GOT3 (cell line): ENCODE measurements at regions not wholly inside any gene's neighbourhood (a gene's known extent, or its start where the extent isn't known, plus 50 kb on each side); places are given as distances from the start of the nearest gene placed in this dataset.

Experiments used
- DNase-seq: peaks from one replicate; lab custom pipeline; 2025; ENCODE audit warnings: mixed read lengths; lab: John Stamatoyannopoulos, UW

DNA sequence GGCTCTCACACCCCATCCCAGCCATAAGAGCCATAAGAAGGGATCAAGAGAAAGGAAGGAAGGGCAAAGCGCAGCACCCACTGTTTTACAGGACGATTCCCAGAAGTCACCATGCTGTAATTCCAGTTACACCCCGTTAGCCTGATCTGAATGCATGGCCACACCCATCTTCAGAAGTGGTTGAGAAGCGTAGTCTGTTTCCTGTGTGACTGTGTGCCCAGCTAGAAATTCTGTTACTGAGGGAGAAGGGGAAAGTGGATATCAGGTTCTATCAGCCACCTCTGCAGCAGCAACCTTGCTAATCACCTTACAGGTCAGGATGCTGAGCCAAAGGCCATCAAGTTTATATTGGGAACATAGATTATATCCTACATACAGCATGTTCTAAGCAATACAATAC, 260.0 kb downstream of the ABHD5 start:
- DNase-seq = no peak

DNA sequence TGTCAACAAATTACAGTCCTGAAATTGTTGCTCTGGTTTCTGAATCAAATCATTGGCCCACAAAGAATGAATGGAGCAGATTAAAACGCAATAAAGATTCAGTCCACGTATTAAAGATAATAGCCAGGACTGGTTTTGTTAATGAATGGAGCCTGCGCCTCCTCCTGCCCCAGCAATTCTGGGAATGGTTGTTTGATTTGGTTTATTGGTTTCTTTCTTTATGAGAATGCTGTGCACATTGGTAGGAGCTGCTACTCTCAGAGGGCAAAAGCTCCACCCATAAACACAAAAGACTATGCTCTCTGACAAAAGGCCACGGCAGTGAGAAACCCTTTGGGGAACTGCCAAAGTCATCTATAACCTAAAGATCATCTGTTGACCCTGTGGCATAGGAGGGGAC, 261.1 kb downstream of the ABHD5 start:
- no peak for DNase-seq

DNA sequence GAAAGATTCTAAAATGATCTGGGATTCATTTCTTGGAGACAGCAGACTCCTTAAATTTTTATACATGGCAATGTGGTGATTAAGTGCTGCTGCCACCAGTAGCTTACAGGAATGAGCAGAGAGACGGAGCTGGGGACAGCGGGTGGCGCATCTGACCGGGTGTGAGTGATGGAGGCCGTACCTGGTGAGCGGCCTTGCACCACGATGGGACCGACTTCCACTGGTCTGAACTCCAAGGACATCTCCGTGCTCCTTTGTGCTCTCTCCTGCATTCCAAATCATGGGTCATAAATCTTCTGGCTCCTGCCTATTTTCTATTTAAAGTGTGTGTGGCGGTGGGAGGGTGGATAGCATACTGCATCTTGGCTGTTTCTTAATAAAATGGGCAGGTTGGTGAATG, 262.6 kb downstream of the ABHD5 start:
- DNase-seq = no peak

DNA sequence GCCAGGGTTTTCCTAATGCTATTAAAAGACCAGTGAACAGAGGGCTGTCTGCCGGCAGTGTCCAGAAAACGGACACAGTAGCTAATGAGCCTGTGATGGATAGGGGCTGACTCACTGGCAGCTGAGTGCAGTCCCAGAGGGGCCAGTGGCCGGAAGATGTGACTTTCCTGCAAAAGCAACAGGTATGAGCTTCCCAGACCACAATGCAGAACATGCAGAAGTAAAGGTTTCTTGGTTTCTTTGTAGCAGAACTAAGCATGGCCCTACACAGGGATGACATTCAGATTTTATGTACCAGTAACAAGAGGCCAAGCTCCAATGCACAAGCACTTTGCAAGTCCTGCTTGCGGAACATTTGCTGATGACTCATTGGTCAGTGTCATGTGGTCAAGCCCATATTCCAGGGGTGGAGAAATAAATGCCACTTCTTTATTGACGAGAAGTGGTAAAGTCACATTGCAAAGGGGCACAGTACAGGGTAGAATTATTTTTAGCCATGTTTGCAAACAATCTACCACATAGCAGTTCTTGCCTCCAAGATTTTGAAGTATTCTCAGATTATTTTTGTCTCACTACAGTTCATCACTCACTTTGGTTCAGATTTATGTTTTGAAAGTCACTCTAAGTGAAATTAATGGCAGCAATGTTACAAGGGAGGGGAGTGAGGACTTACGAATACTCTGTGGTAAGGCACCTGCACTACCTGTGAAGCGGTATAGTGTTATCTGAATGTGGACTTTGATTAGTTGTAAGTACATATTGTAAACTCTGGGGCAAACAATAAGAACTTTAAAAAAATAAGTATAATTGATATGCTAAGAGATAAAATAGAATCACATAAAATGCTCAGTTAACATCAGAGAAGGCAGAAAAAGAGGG, 263.3 kb downstream of the ABHD5 start:
- DNase-seq = peak; percentile 17

DNA sequence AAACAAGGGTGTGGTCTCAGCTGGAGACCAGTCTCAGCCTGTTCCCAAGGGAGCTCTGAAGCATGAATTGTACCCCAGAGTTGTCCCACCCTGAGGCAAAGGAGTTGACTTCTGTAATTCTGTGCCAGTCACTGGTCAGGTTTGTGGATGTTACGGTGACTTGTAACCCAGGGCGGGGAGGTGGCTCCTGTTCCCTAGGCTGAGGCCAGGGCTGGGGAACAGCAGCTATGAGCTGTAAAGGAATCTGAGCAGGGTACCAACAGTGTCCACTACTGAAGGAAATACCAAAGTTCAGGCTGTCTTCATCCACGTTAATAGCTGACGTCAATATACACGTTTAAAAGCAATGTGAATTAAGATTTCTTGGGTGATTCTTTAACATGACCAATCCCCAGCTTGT, 266.2 kb downstream of the ABHD5 start:
- no peak for DNase-seq

DNA sequence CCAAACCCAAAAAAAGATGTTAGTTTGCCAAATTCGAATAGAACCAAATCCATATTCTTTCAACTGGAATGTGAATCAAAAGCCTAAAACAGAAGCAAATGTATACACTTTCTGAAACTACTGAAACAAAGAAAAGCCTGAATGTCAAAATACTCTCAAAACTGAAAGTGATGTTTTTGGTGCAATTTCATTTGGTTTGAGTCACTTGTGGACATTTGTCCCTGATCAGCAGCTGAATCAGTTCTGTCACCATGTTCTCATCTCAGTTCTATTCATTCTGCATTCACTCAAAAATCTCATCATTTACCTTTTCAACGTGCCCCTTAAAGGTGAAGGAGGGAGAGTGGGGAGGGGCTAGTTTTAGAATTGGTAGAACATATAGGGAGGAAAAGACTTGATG, 266.8 kb downstream of the ABHD5 start:
- no peak for DNase-seq

DNA sequence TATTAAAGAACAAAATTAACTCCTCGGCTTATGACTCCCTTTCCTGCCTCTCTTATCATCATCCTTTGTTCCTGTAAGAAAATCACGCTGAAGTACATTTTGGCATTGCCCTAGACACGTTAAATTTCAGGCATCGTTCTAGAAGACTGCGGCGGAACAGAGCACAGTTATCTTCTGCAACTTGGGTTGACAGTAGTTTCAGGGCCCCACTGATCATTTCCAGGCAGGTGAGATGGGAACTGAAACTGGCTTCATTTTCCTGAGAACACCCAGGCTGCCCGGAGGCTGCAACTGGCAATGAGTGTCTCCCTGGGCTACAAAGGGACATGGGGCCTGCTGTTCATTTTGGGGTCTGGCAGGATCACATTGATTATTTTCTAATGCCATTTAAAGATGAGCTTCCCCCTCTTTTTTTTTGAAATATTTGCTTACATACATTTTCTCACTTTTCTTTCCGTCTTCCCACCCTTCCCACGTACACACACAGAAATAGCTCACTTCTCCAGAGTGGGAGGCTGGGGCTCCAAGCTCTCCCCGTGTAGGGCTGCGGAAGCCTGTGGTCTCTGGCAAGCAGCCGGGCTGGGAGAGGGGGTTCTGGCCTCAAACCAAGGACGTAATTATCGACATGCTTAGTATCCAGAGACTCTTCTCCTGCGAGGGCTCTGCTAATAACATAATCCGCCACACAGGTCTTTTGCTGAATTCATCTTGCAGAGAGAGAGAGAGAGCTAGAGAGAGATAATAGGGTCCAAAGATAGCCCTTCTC, 267.4 kb downstream of the ABHD5 start:
- DNase-seq = no peak

DNA sequence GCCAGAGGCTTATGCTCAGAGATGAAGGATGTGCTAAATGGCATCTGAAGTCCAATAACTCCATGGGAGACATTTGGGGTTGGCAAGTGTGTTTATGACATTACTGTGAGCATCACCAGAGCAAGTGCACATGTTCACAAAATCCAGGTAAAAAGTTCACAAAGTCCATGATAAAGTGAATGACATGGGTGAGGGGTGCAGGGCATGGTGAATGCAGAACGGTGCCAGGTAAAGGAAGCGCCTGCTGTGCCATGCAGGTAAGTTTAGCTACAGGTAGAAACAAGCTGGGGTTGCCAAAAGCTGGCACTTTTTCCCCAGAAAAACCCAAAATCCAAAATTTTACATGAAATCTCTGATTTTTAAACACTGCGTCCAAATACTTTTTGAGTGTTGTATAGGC, 268.2 kb downstream of the ABHD5 start:
- DNase-seq = no peak

DNA sequence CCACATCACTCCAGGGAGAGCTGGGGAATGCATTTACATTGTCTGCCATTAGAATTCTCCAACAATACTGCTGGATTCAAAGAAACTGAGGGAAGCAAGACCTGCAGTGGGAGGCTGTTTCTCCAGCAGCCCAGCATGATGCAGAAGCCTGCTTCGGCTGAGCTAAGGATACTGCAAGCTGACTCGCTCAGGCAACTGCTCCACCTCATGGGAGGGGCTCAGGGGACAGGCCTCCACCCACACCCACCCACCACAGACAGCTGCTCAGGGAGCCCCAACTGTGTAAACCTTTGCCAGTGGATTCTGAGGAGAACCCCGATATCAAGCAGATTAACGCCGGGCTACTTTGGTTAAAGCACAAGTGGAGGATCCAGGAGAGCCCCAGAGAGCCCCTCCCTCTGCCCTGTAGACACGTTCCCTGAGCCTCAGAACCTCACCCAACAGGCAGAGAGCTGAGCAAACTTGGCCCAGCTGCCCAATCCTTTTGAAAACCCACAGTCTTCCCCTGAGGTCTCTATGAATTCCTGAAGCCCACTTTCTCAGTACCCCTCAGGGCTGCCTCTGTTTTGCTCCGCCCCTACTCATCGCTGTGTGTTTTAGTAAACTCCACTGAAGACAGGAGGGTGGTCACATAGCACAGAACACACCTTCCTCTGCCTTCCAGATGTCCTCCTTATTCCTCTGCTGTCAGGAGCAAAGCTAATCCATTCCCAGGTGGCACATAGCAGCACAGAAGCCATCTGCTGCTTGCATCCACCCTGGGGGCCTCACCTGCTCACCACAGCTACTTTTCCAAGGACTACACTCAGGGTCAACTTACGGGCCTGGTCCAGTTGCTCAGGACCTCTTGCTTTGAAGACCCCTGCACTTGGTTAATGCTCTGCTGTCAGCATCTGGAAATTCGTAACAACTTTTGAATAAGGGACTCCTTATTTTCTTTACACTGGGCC, 269.0 kb downstream of the ABHD5 start:
- DNase-seq = no peak

DNA sequence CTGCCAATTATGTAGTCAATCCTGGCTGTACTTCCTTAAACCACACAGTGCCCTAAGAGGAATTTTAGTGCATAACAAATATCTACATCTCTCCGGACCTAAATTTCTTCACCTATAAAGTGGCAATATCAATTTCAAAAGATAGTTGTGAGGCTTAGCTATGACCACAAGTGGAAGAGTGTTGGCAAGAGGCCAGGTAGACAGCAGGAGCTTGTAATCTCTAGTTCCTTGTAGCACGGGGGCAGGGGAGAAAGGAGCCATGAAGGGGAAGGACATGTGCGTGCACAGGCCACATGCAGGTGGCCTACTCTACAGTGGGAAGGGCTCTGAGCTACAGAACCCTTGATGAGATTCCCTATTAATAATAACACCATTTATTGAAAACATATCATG, 269.7 kb downstream of the ABHD5 start:
- no peak for DNase-seq

DNA sequence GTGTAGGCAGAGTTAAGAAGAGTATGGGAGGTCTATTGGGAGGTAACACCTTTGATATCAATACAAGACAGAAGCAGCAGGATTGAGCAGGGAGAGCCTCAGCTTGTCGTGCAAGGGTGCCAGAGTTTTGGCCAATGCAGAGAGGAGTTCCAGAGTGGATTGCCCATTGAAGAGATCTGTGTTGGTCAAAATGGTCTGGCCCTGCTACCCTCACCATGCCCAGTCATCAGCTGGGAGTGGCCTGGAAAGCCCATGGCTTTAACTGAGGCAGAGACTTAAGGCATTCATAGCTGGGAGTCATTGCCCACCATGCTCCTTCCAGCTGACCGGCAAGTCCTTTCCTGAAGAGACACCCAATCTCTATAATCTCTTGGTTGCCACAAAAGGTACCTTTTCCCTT, 271.3 kb downstream of the ABHD5 start:
- no peak for DNase-seq

DNA sequence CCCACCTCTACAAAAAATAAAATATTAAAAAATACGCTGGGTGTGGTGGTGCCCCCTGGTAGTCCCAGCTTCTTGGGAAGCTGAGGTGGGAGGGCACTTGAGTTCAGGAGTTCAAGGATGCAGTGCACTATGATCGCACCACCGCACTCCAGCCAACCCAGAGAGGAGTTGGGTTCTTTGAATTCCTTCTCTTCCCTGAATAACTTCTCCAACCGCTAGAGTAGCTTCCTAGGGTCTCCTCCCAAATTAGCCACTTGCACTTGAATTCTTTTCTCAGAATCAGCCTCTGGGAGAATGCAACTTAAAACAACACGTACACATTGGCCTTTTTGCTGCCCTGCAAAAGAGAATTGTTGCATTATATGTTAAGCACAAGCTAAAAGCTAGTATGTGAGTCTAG, 272.5 kb downstream of the ABHD5 start:
- no peak for DNase-seq

DNA sequence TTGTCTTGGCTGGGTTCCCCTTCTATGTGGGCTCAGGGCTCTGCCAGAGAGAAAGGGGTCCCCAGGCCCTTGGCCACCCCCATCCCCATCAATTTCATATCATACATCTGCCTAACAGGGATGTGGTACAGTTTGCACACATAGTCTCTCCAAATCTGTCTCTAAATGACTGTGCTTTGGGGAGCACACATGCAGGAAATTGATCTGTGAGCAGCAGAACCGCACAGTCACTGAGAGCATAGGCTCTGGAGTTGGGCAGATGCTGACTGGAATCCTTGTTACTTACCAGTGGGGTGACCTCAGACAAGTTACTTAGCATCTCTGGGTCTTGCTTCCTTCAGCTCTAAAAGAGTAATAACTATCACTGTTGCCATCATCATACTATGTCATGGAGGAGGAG, 273.9 kb downstream of the ABHD5 start:
- no peak for DNase-seq

DNA sequence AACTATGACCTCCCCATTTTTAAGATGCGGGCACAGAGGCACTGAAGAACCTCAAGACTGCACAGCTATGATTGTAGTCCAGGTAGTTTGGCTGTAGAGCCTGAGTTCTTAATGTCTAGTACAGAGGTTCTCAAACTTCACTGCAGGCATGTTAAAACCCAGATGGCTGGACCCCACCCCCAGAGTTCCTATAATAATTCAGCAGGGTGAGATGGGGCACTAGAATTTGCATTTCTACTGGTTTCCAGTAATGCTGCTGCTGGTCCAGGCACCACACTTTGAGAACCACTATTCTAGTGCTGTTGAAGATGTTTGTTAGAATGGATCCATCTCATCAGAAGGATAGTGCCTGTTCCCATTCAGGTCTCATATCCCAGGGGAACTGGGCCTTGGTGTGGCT, 274.9 kb downstream of the ABHD5 start:
- no peak for DNase-seq

DNA sequence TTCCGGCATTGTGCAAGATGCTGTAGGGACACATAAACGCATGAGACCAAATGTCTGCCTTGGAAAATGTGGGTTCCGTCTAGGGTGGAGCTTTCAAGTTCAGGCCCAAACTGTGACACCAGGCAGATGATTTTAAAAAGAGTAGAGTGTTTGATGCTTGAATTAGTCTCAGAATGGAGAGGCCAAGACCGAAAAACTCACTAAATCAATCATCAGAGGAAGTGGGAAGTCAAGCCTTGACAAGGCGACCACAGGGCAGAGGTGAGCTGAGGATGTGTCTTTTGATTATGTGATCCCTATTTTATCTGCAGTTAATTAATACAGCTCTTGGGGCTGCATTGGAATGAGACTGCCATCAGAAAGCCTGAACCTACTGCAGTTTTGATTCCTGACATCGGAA, 275.4 kb downstream of the ABHD5 start:
- no peak for DNase-seq

DNA sequence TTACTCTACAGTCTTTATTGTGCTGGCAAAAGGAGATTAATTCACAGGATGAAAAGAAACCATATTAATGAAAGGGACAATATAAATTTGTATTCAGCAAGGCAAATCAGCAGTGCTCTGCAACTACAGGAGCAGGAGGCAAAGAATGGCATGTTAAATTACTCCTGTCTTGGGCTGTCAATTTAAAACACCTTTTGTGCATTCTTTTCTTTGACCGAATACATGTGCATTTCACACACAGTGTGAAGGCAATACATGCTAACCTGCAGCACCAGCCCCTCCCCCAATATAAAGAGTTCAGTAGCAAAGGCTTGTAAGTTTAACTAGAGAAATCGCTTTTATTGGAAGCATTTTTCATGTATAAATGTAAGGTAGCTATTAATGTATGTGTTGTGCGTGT, 275.2 kb upstream of the TOPAZ1 start:
- DNase-seq = no peak

DNA sequence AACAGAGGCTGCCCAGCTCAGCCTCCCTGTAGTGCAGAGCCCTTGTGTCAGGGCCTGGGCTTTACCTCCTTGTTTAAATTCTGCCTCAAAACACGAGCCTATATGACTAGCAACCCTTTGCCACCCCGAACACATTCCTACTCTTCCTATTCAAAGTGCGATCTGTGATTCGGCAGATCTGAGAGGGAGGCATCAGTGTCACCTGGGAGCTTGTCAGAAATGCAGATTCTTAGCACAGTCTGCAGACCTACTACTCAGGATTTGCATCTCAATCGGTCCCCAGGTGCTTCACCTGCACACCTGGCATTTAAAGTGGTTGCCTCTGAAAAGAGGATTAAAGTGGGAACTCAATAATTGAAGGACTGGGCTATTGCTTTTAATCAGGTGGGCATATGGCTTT, 273.2 kb upstream of the TOPAZ1 start:
- no peak for DNase-seq

DNA sequence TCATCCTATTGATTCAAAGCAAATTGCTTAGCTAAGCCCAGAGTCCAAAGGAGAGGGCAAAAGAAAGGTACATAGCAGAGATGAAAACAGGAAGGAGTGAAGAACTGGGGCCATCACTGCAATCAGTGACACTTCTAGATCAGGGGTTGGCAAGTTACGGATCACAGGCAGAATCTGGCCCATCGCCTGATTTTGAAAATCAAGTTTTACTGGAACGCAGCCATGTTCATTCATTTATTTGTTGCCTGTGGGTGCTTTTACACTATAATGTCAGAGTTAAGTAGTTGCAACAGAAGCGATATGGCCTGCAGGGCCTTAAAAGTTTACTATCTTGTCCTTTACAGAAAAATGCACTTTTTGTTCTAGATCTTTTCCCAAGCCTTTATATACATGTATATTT, 271.7 kb upstream of the TOPAZ1 start:
- DNase-seq = no peak

DNA sequence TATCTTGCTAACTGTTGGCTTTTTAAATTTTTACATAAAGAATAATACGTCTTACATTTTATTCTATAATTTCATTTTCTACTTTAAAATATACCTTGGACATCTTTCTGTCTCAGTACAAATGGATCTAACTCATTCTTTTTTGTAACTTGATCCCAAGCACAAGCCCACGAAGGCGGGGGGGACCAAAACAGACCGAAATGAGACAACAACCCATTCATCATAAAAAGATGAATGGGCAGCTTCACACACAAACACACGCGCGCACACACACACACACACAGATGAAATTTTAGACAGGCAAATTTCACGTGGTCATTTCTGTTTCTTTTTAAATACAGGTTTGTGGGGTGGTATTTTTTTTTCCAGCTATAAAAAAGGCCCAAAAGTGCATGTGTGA, 271.3 kb upstream of the TOPAZ1 start:
- no peak for DNase-seq

DNA sequence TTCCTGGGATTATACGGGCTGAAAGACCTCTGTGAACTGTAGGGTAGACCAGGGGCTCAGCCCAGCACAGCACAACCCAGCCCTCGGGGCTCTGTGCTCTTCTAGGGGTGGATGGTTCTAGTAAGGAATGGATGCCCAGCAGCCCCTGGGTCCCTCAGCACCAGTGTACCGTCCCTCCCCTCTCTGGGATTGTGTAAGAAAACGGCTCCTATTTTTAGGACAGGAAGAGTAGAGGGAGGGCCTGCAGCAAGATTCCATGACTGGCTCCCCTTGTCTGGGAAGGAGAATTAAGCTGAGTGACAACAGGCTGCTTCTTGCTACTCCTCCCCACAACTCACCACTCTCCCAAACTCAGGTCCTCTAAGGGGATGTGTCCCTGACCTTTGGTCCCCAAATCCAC, 270.8 kb upstream of the TOPAZ1 start:
- DNase-seq = no peak

DNA sequence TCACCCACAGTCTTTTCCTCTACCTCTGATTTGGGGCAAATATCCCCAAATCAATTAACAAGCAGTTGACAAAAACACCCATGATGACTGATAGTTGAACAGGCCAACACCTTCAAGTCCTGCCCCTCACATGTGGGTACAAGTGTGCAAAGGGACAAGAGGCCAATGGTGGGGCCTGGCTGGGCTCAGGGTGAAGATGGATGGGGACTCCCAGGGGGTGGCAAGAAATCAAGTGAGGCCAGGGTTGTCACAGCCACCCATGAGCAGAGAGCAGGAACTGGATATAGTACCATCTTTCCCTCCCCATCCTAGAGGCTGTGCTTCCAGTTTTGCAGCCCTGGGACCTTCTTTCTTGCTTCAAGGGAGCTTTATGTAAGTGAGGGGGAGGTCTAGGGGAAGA, 270.2 kb upstream of the TOPAZ1 start:
- no peak for DNase-seq

DNA sequence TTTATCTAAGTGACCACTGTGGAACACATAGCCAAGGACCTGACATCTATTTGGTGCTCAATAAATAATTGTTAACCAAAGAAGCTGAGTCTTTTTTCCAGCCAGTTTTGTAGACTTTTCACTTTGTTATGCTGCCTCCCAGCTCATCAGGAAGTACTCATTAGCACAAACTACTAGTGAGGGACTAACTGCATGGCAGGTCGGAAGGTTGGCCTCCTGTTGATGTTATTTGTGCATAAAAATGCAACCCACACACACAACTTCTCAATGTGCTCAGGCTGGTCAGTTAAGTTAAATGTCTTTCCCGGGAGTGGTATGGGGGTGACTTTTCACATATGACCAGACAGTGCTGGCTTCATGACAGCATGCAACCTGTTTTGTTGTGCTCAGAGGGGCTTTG, 263.0 kb upstream of the TOPAZ1 start:
- no peak for DNase-seq
